Transverse colon (tissue), 4 donors: ENCODE measurements at regions not wholly inside any gene's neighbourhood (a gene's known extent, or its start where the extent isn't known, plus 50 kb on each side); places are given as distances from the start of the nearest gene placed in this dataset.

ENCODE experiments used
- DNase-seq: peaks from one replicate; pipeline ENCODE4 v3.0.0-alpha.2; 2019
- H3K27ac ChIP-seq, 4 donors: fragments of 200-600 bp; sonication (generic); 2 replicates each; pipeline ENCODE4 v1.5.1; 2016 to 2018; ENCODE audit warnings: inconsistent platforms in 4 of 4
- H3K27me3 ChIP-seq: fragments of 200-600 bp; sonication (generic); 2 replicates; pipeline ENCODE4 v1.5.1; 2017; ENCODE audit warnings: inconsistent platforms
- H3K36me3 ChIP-seq, 4 donors: fragments of 200-600 bp; sonication (generic); 2 replicates each; pipeline ENCODE4 v1.5.1; 2017 to 2019; ENCODE audit warnings: inconsistent platforms in 4 of 4
- H3K4me1 ChIP-seq, 4 donors: fragments of 200-600 bp; sonication (generic); 2 replicates each; pipeline ENCODE4 v1.5.1; 2017 to 2020; ENCODE audit warnings: inconsistent platforms in 4 of 4
- H3K4me3 ChIP-seq, 4 donors: fragments of 200-600 bp; sonication (generic); 1 replicate in 1 of 4; 2 replicates in 3 of 4; pipeline versions ENCODE4 v1.5.1 to v1.6.1; 2017 to 2019; ENCODE audit warnings: inconsistent platforms in 4 of 4
- H3K9me3 ChIP-seq, 2 donors: fragments of 200-600 bp; sonication (generic); 2 replicates each; pipeline ENCODE4 v1.5.1; 2017 to 2019; ENCODE audit warnings: inconsistent platforms in 2 of 2
- EP300 ChIP-seq: sonication (generic); formaldehyde crosslinking; IDR thresholded peaks from one replicate; pipeline ENCODE4 v1.6.1; 2017; ENCODE audit warnings: antibody characterized with exemption, low read depth
- POLR2A ChIP-seq: fragments of 450-650 bp; IDR thresholded peaks from one replicate; pipeline ENCODE4 v1.6.1; 2016; ENCODE audit warnings: antibody characterized with exemption, mild to moderate bottlenecking, moderate library complexity
- POLR2AphosphoS5 ChIP-seq, 3 donors: sonication (generic); formaldehyde crosslinking; IDR thresholded peaks; one replicate each; pipeline ENCODE4 v1.6.1; 2016; ENCODE audit warnings: antibody characterized with exemption in 3 of 3
- WGBS, 2 donors: methylation state at CpG; one replicate each; pipeline ENCODE4 v1.1.5; 2018; ENCODE audit warnings: low coverage in 1 of 2; 5-methylcytosine and 5-hydroxymethylcytosine counted together
- in situ Hi-C, 4 donors: fragments of 200-750 bp; cut with MboI; loops; one replicate each; pipeline versions ENCODE4 v1.15.0 to v1.15.1; 2017; ENCODE audit warnings: low sequenced_read_pairs in 3 of 4, low pct_ligation_motif_present in 1 of 4, low pct_unique_long_range_greater_than_20kb in 1 of 4
- intact Hi-C: fragments of 100-400 bp; cut with DNase I; formaldehyde crosslinking; loops from one replicate; pipeline ENCODE4 v1.15.1; 2023; ENCODE audit warnings: low total_unique reads
- TF ChIP-seq, protein P1 (sequence below), 5 experiments: fragments of 200-600 bp in 3 of 5; fragments of 450-650 bp in 2 of 5; sonication (generic) in 3 of 5; IDR thresholded peaks; 1 replicate in 2 of 5; 2 replicates in 3 of 5; pipeline ENCODE4 v1.5.1; 2016 to 2017; ENCODE audit warnings: antibody characterized with exemption in 5 of 5, inconsistent platforms in 3 of 5, mild to moderate bottlenecking in 2 of 5, moderate library complexity in 1 of 5

DNA sequence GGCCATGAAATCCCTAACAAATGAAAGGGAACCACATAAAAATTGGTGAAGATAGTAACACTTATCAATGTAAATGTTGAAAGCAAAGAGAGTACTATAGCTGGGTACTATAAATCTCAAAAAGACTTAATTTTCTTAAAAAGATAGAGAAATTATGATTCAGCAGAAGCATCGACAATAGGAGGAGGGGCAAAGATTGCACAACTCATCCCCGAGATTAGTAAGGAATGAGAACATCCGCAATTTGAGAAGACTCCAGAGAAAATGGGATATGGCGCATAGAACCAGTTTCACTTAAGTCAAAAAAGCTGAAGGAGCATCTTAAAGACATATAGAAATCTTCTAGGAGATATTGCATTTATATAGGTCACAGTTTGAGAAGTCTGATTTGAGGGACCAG, 220.2 kb upstream of the SLC16A7 start:
- no peak overlapping the region for H3K4me3 ChIP-seq
- in situ Hi-C loops = no loop called here
- DNase-seq = no peak
- WGBS, 2 donors = 83 to 87% methylated on average over 3 to 4 of the region's 4 CpGs
- intact Hi-C loops = no loop called here
- H3K36me3 ChIP-seq = no peaks in the 10 kb centered on the region
- no peaks in the 10 kb centered on the region for H3K27me3 ChIP-seq
- no peak overlapping the region for H3K27ac ChIP-seq
- no peaks in the 10 kb centered on the region for H3K9me3 ChIP-seq
- H3K4me1 ChIP-seq = no peaks in the 10 kb centered on the region
- no peak for TF ChIP-seq POLR2A
- TF ChIP-seq EP300 = no peak
- no peak for TF ChIP-seq POLR2AphosphoS5 (IDR thresholded peaks at IDR 0.05)
- TF ChIP-seq, protein P1, sequence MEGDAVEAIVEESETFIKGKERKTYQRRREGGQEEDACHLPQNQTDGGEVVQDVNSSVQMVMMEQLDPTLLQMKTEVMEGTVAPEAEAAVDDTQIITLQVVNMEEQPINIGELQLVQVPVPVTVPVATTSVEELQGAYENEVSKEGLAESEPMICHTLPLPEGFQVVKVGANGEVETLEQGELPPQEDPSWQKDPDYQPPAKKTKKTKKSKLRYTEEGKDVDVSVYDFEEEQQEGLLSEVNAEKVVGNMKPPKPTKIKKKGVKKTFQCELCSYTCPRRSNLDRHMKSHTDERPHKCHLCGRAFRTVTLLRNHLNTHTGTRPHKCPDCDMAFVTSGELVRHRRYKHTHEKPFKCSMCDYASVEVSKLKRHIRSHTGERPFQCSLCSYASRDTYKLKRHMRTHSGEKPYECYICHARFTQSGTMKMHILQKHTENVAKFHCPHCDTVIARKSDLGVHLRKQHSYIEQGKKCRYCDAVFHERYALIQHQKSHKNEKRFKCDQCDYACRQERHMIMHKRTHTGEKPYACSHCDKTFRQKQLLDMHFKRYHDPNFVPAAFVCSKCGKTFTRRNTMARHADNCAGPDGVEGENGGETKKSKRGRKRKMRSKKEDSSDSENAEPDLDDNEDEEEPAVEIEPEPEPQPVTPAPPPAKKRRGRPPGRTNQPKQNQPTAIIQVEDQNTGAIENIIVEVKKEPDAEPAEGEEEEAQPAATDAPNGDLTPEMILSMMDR (IDR thresholded peaks at IDR 0.05) = no peak

DNA sequence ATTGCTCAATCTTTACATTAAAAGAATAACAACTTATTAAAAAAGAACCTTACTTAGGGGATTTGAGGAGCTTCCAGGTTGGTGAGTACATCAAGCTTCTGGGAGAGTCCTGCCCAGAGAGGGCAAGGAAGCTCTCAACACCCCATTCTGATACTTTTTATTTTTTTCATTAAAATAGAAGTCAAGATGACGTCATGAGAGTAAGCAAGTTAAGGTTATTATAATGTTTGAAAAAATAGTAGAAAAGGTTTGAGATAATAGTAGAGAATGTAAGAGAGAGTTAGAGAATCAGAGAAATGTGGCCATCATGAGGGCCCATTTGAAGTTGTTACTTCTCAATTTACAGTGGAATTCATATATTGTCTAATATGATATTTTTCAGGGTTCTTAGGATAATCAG, 221.0 kb upstream of the SLC16A7 start:
- in situ Hi-C loops = no loop called here

DNA sequence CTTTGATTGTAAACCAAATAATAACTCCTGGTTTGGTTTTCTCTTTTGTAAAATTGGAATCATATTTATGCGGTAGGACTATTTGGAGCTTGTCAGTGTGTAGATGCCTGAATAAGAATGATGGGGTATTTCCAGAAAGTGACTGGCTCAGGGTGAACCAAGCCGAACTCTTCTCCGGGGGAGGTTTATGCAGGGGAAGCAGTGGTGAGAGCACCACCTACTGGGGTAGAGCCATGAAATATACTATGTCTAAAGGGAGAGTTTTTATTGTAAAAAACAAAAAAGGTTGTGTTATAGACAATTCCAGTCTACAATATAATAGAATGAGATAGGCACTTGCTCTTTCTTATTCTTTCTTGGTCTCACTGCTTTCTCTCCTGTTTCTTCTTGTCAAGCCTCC, 222.9 kb upstream of the SLC16A7 start:
- intact Hi-C loops (no loop called here), in situ Hi-C loops (no loop called here)
- DNase-seq = no peak
- Histone ChIP-seq H3K4me3 (no peak overlapping the region), H3K4me1 (no peaks in the 10 kb centered on the region), H3K27me3 (no peaks in the 10 kb centered on the region), H3K36me3 (no peaks in the 10 kb centered on the region), H3K9me3 (no peaks in the 10 kb centered on the region), H3K27ac (no peak overlapping the region)
- TF ChIP-seq EP300 = no peak
- TF ChIP-seq, protein P1 (IDR thresholded peaks at IDR 0.05) = peak in 1 of 5 experiments; percentile 11
- 68 to 86% methylated on average over 1 to 3 of the region's 3 CpGs for WGBS, 2 donors

More for the DNA sequence above, 221.0 kb upstream of the SLC16A7 start:
- no peaks in the 10 kb centered on the region for H3K4me1 ChIP-seq
- no peaks in the 10 kb centered on the region for H3K9me3 ChIP-seq
- no peaks in the 10 kb centered on the region for H3K36me3 ChIP-seq
- no peaks in the 10 kb centered on the region for H3K27me3 ChIP-seq
- no peak for DNase-seq
- no peak for TF ChIP-seq POLR2AphosphoS5 (IDR thresholded peaks at IDR 0.05)
- TF ChIP-seq EP300 = no peak
- TF ChIP-seq, protein P1 (IDR thresholded peaks at IDR 0.05) = no peak
- no peak for TF ChIP-seq POLR2A
- intact Hi-C loops = no loop called here
- H3K4me3 ChIP-seq = no peak overlapping the region
- H3K27ac ChIP-seq = no peak overlapping the region
- 67 to 78% methylated on average over 1 of the region's 1 CpG for WGBS, 2 donors

DNA sequence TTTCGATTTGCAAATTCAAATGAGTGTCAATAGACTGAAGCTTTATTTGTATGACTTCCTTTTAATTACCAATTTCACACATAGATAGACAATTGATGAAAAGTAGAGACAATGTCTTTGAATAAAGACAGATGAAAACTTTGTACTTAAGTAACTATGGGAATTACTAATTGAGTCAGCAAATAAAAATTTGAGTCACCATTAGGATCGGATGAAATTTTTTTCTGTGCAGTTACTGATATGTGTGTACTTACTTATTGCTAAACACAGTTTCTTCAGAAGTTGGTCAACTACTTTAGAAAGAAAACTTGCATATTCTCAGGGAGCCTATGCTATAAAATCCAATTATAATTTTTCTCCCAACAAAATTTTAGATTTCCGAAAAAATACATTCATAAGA, 224.9 kb upstream of the SLC16A7 start:
- in situ Hi-C loops (no loop called here), intact Hi-C loops (no loop called here)
- Histone ChIP-seq H3K36me3 (no peaks in the 10 kb centered on the region), H3K27me3 (no peaks in the 10 kb centered on the region), H3K9me3 (no peaks in the 10 kb centered on the region), H3K4me3 (no peak overlapping the region), H3K27ac (no peak overlapping the region), H3K4me1 (no peaks in the 10 kb centered on the region)
- no peak for DNase-seq
- 76 to 80% methylated on average over 3 of the region's 3 CpGs for WGBS, 2 donors
- no peak for TF ChIP-seq POLR2AphosphoS5 (IDR thresholded peaks at IDR 0.05)
- TF ChIP-seq EP300 = no peak
- TF ChIP-seq, protein P1 (IDR thresholded peaks at IDR 0.05) = no peak
- TF ChIP-seq POLR2A = no peak
